ENCODE measurements at regions not wholly inside any gene's neighbourhood (a gene's known extent, or its start where the extent isn't known, plus 50 kb on each side); places are given as distances from the start of the nearest gene placed in this dataset.
A peak's percentile ranks its signal among the peaks of the same experiment; 100 is the strongest.

- no peak overlapping the region for H3K4me3 ChIP-seq (ENCODE audit: low read length)
- peak; percentile 52 for DNase-seq (ENCODE audit: low read depth)
- no peak for TF ChIP-seq CTCF (IDR thresholded peaks at IDR 0.05; ENCODE audit: insufficient read depth, low read depth, low read length, missing control alignments)
Observed at GRCh38 chr2:172251231-172251630, 148.5 kb upstream of the DLX2 start.

GRCh38 chr2:172252154-172252553 lies 149.5 kb upstream of the DLX2 start:
- H3K4me3 ChIP-seq (ENCODE audit: low read length): no peak overlapping the region
- DNase-seq (ENCODE audit: low read depth): no peak
- no peak for TF ChIP-seq CTCF (IDR thresholded peaks at IDR 0.05; ENCODE audit: insufficient read depth, low read depth, low read length, missing control alignments)

GRCh38 chr2:172253190-172254052 lies 150.7 kb upstream of the DLX2 start:
- H3K4me3 ChIP-seq (ENCODE audit: low read length): no peak overlapping the region
- no peak for TF ChIP-seq CTCF (IDR thresholded peaks at IDR 0.05; ENCODE audit: insufficient read depth, low read depth, low read length, missing control alignments)
- peak; percentile 100 for DNase-seq (ENCODE audit: low read depth)

GRCh38 chr2:172256886-172257285 lies 154.2 kb upstream of the DLX2 start:
- H3K4me3 ChIP-seq (ENCODE audit: low read length): no peak overlapping the region
- no peak for DNase-seq (ENCODE audit: low read depth)
- no peak for TF ChIP-seq CTCF (IDR thresholded peaks at IDR 0.05; ENCODE audit: insufficient read depth, low read depth, low read length, missing control alignments)

GRCh38 chr2:172259827-172260226 lies 157.1 kb upstream of the DLX2 start:
- no peak for DNase-seq (ENCODE audit: low read depth)
- H3K4me3 ChIP-seq (ENCODE audit: low read length): no peak overlapping the region
- TF ChIP-seq CTCF (IDR thresholded peaks at IDR 0.05; ENCODE audit: insufficient read depth, low read depth, low read length, missing control alignments): no peak

- H3K4me3 ChIP-seq (ENCODE audit: low read length): no peak overlapping the region
- DNase-seq (ENCODE audit: low read depth): no peak
- no peak for TF ChIP-seq CTCF (IDR thresholded peaks at IDR 0.05; ENCODE audit: insufficient read depth, low read depth, low read length, missing control alignments)
Observed at GRCh38 chr2:172260336-172260735, 157.6 kb upstream of the DLX2 start.

GRCh38 chr2:172261292-172261691 lies 158.6 kb upstream of the DLX2 start:
- TF ChIP-seq CTCF (IDR thresholded peaks at IDR 0.05; ENCODE audit: insufficient read depth, low read depth, low read length, missing control alignments): no peak

More at GRCh38 chr2:172261292-172261691, 158.6 kb upstream of the DLX2 start:
- peak; percentile 93 for DNase-seq (ENCODE audit: low read depth)
- H3K4me3 ChIP-seq (ENCODE audit: low read length): no peak overlapping the region
